Smooth muscle cell (in vitro differentiated cells): ENCODE measurements at regions not wholly inside any gene's neighbourhood (a gene's known extent, or its start where the extent isn't known, plus 50 kb on each side); places are given as distances from the start of the nearest gene placed in this dataset.

Experiments used
- DNase-seq: peaks from one replicate; lab custom pipeline; 2025; ENCODE audit not compliant: unreplicated experiment; lab: John Stamatoyannopoulos, UW
- H2AFZ ChIP-seq: fragments of 200-600 bp; sonication (generic); 2 replicates; pipeline ENCODE4 v1.6.0; 2016; ENCODE audit warnings: antibody characterized with exemption, low read depth, mild to moderate bottlenecking
- H3F3A ChIP-seq: fragments of 200-600 bp; sonication (generic); 2 replicates; pipeline ENCODE4 v1.6.0; 2017; ENCODE audit warnings: antibody characterized with exemption, low read depth
- H3K27ac ChIP-seq: fragments of 200-600 bp; sonication (generic); 2 replicates; pipeline ENCODE4 v1.5.1; 2016; ENCODE audit warnings: low read depth, mild to moderate bottlenecking
- H3K27me3 ChIP-seq: fragments of 200-600 bp; sonication (generic); 2 replicates; pipeline ENCODE4 v1.6.1; 2016; ENCODE audit warnings: low read depth, mild to moderate bottlenecking
- H3K36me3 ChIP-seq: fragments of 200-600 bp; sonication (generic); 2 replicates; pipeline ENCODE4 v1.5.1; 2016; ENCODE audit warnings: low read depth
- H3K4me1 ChIP-seq: fragments of 200-600 bp; sonication (generic); 2 replicates; pipeline ENCODE4 v1.5.1; 2016; ENCODE audit warnings: low read depth
- H3K4me2 ChIP-seq: fragments of 200-600 bp; sonication (generic); 2 replicates; pipeline ENCODE4 v1.6.0; 2016; ENCODE audit warnings: mild to moderate bottlenecking
- H3K4me3 ChIP-seq: fragments of 200-600 bp; sonication (generic); 2 replicates; pipeline ENCODE4 v1.5.1; 2016; ENCODE audit warnings: mild to moderate bottlenecking
- H3K79me2 ChIP-seq: fragments of 200-600 bp; sonication (generic); 2 replicates; pipeline ENCODE4 v1.6.0; 2016; ENCODE audit warnings: low read depth, mild to moderate bottlenecking
- H3K9ac ChIP-seq: fragments of 200-600 bp; sonication (generic); 2 replicates; pipeline ENCODE4 v1.6.0; 2016; ENCODE audit warnings: low read depth
- H3K9me3 ChIP-seq: fragments of 200-600 bp; sonication (generic); replicated peaks from 2 replicates; pipeline ENCODE4 v1.5.1; 2016; ENCODE audit warnings: low read depth
- H4K20me1 ChIP-seq: fragments of 200-600 bp; sonication (generic); 2 replicates; pipeline ENCODE4 v1.6.0; 2016; ENCODE audit warnings: low read depth
- WGBS: methylation state at CpG from one replicate; pipeline ENCODE4 v1.1.7; 2016; ENCODE audit warnings: low lambda C conversion rate; 5-methylcytosine and 5-hydroxymethylcytosine counted together
- TF ChIP-seq, protein P1 (sequence below): fragments of 200-600 bp; sonication (generic); IDR thresholded peaks from 2 replicates; pipeline ENCODE4 v1.5.1; 2017; ENCODE audit warnings: borderline replicate concordance, mild to moderate bottlenecking, antibody characterized with exemption; ENCODE audit not compliant: insufficient read depth, poor library complexity, severe bottlenecking

DNA sequence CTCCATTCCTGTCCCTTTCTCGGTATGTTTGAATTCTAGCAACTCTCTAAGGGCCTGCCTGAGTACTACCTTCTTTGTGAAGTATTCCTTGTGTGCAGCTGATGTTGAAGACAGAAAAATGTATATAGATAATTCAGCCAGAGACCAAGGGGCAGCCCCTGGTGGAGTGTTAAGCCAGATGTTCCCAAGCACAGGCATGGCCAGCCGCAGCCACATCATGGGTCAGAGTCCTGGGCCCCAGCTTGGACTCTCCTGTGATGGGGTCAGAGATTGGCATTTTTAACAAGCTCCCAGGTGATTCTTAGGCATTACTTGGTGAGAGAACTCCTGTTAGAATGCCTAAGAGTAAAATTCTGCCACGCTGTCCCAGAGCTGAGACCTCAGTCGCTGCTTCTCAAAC, 100.8 kb downstream of the IRF8 start:
- Histone ChIP-seq H3K9me3 (no peaks in the 10 kb centered on the region), H3K9ac (no peak overlapping the region), H4K20me1 (no peaks in the 10 kb centered on the region), H3K4me3 (no peak overlapping the region), H3K4me1 (no peaks in the 10 kb centered on the region), H3F3A (no peaks in the 10 kb centered on the region), H2AFZ (no peak overlapping the region), H3K4me2 (no peak overlapping the region), H3K27me3 (peaks cover 3% of the 10 kb centered on the region), H3K27ac (no peak overlapping the region), H3K36me3 (no peaks in the 10 kb centered on the region), H3K79me2 (no peaks in the 10 kb centered on the region)
- TF ChIP-seq, protein P1, sequence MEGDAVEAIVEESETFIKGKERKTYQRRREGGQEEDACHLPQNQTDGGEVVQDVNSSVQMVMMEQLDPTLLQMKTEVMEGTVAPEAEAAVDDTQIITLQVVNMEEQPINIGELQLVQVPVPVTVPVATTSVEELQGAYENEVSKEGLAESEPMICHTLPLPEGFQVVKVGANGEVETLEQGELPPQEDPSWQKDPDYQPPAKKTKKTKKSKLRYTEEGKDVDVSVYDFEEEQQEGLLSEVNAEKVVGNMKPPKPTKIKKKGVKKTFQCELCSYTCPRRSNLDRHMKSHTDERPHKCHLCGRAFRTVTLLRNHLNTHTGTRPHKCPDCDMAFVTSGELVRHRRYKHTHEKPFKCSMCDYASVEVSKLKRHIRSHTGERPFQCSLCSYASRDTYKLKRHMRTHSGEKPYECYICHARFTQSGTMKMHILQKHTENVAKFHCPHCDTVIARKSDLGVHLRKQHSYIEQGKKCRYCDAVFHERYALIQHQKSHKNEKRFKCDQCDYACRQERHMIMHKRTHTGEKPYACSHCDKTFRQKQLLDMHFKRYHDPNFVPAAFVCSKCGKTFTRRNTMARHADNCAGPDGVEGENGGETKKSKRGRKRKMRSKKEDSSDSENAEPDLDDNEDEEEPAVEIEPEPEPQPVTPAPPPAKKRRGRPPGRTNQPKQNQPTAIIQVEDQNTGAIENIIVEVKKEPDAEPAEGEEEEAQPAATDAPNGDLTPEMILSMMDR = no peak
- no peak for DNase-seq
- 89% methylated on average over 4 of the region's 4 CpGs for WGBS

DNA sequence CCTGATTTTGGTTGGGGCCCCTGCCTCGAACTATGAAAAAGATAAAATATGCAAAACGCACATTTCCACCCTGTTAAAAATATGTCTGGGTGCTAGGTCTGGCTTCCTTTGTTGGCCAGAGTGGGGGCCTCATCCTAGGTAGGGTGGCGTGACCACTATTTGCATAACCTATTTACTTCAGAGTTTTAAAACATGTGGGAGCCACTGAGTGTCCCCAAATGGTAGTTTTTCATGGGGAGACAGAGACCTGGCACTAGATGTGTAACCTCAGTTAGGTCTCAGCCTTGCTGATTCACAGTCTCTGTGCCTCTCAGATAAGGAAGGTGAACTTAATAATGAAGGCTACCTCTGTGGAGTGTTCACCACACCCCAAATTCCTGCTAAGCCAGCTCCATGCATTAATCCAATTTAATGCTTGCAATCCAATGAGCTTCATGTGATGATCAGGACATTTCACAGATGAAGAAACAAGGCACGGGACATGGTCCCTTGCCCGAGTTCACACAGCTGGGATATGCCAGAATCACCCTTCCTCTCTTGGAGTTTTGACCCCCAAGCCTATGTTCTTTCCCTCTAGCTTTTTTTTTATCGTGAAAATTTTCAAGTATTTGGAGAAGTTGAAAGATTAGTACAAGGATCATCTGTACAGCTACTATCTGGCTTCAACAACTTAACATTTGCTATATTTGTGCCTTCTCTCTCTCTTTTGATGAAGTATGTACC, 103.4 kb downstream of the IRF8 start:
- Histone ChIP-seq H4K20me1 (no peaks in the 10 kb centered on the region), H3K9me3 (no peaks in the 10 kb centered on the region), H3K79me2 (no peaks in the 10 kb centered on the region), H3K27ac (no peak overlapping the region), H3K36me3 (no peaks in the 10 kb centered on the region), H3K9ac (no peak overlapping the region), H3F3A (no peaks in the 10 kb centered on the region), H3K27me3 (peaks cover 20% of the 10 kb centered on the region), H2AFZ (no peak overlapping the region), H3K4me1 (no peaks in the 10 kb centered on the region), H3K4me3 (no peak overlapping the region), H3K4me2 (no peak overlapping the region)
- 92% methylated on average over 6 of the region's 6 CpGs for WGBS
- TF ChIP-seq, protein P1 = no peak
- DNase-seq = no peak

DNA sequence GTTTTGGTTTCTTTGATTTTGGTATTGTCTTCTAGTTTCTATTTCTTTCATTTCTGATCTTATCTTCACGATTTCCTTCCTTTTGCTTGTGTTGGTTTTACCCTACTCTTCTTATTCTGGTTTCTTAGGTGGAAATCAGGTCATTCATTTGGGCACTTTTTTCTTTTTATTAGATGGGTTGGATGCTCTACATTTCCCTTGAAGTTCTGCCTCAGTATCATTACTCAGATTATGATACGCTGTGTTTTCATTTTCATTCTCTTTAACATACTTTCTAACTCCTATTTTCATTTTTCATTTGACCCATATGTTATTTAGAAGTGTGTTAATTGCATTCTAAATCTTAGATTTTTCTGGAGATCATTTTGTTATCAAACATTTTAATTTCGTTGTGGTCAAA, 108.6 kb downstream of the IRF8 start:
- H3K27ac ChIP-seq = no peak overlapping the region
- no peak overlapping the region for H3K4me2 ChIP-seq
- H3F3A ChIP-seq = no peaks in the 10 kb centered on the region
- H3K9ac ChIP-seq = no peak overlapping the region
- no peaks in the 10 kb centered on the region for H4K20me1 ChIP-seq
- DNase-seq = no peak
- no peak overlapping the region for H3K4me3 ChIP-seq
- no peaks in the 10 kb centered on the region for H3K79me2 ChIP-seq
- no peaks in the 10 kb centered on the region for H3K9me3 ChIP-seq
- no peaks in the 10 kb centered on the region for H3K4me1 ChIP-seq
- H3K27me3 ChIP-seq = peaks cover 51% of the 10 kb centered on the region
- TF ChIP-seq, protein P1 = no peak
- no peaks in the 10 kb centered on the region for H3K36me3 ChIP-seq
- WGBS = 86% methylated on average over 3 of the region's 3 CpGs
- no peak overlapping the region for H2AFZ ChIP-seq

- no peak for DNase-seq
- Histone ChIP-seq H2AFZ (no peak overlapping the region), H3F3A (no peaks in the 10 kb centered on the region), H3K4me3 (no peak overlapping the region), H3K36me3 (no peaks in the 10 kb centered on the region), H3K4me1 (no peaks in the 10 kb centered on the region), H3K9me3 (no peaks in the 10 kb centered on the region), H3K27ac (no peak overlapping the region), H3K27me3 (peaks cover 48% of the 10 kb centered on the region), H4K20me1 (no peaks in the 10 kb centered on the region), H3K79me2 (no peaks in the 10 kb centered on the region), H3K4me2 (no peak overlapping the region), H3K9ac (no peak overlapping the region)
- WGBS = 95% methylated on average over 6 of the region's 6 CpGs
- TF ChIP-seq, protein P1 = no peak
Measured at GRCh38 chr16:86010680-86011141, 111.7 kb downstream of the IRF8 start.
